ENCODE measurements at regions not wholly inside any gene's neighbourhood (a gene's known extent, or its start where the extent isn't known, plus 50 kb on each side); places are given as distances from the start of the nearest gene placed in this dataset.

- Histone ChIP-seq H2AFZ (ENCODE audit: low read depth, low read length) (no peak overlapping the region), H3K36me3 (replicated peaks; ENCODE audit: low read depth, low read length) (no peaks in the 10 kb centered on the region), H4K20me1 (ENCODE audit: insufficient read depth, low read length) (no peaks in the 10 kb centered on the region), H3K4me1 (ENCODE audit: low read length) (no peaks in the 10 kb centered on the region), H3K27me3 (ENCODE audit: low read depth, low read length) (no peaks in the 10 kb centered on the region), H3K27ac (ENCODE audit: low read length) (no peak overlapping the region), H3K9ac (ENCODE audit: low read length) (no peak overlapping the region), H3K4me3 (ENCODE audit: low read length) (no peak overlapping the region), H3K9me3 (ENCODE audit: insufficient read depth, low read length) (no peaks in the 10 kb centered on the region), H3K4me2 (ENCODE audit: low read length) (no peak overlapping the region), H3K79me2 (ENCODE audit: low read length) (no peaks in the 10 kb centered on the region)
- TF ChIP-seq EZH2phosphoT487 (IDR thresholded peaks at IDR 0.05; ENCODE audit: low read depth) = no peak
- TF ChIP-seq CTCF (IDR thresholded peaks at IDR 0.05; ENCODE audit: low read depth, low read length) = no peak
These were observed 57.2 kb upstream of the FGF10 start for GRCh38 chr5:44446399-44446798.

- Histone ChIP-seq H2AFZ (ENCODE audit: low read depth, low read length) (no peak overlapping the region), H4K20me1 (ENCODE audit: insufficient read depth, low read length) (no peaks in the 10 kb centered on the region), H3K4me1 (ENCODE audit: low read length) (no peaks in the 10 kb centered on the region), H3K4me2 (ENCODE audit: low read length) (no peak overlapping the region), H3K36me3 (replicated peaks; ENCODE audit: low read depth, low read length) (no peaks in the 10 kb centered on the region), H3K9me3 (ENCODE audit: insufficient read depth, low read length) (no peaks in the 10 kb centered on the region), H3K79me2 (ENCODE audit: low read length) (no peaks in the 10 kb centered on the region), H3K27ac (ENCODE audit: low read length) (no peak overlapping the region), H3K9ac (ENCODE audit: low read length) (no peak overlapping the region), H3K4me3 (ENCODE audit: low read length) (no peak overlapping the region), H3K27me3 (ENCODE audit: low read depth, low read length) (no peaks in the 10 kb centered on the region)
- no peak for TF ChIP-seq EZH2phosphoT487 (IDR thresholded peaks at IDR 0.05; ENCODE audit: low read depth)
- TF ChIP-seq CTCF (IDR thresholded peaks at IDR 0.05; ENCODE audit: low read depth, low read length) = no peak
These were observed 54.0 kb upstream of the FGF10 start for GRCh38 chr5:44443172-44443571.

- TF ChIP-seq EZH2phosphoT487 (IDR thresholded peaks at IDR 0.05; ENCODE audit: low read depth) (no peak), CTCF (IDR thresholded peaks at IDR 0.05; ENCODE audit: low read depth, low read length) (no peak)
- Histone ChIP-seq H3K79me2 (ENCODE audit: low read length) (no peaks in the 10 kb centered on the region), H3K27me3 (ENCODE audit: low read depth, low read length) (no peaks in the 10 kb centered on the region), H2AFZ (ENCODE audit: low read depth, low read length) (no peak overlapping the region), H4K20me1 (ENCODE audit: insufficient read depth, low read length) (no peaks in the 10 kb centered on the region), H3K9ac (ENCODE audit: low read length) (no peak overlapping the region), H3K36me3 (replicated peaks; ENCODE audit: low read depth, low read length) (no peaks in the 10 kb centered on the region), H3K9me3 (ENCODE audit: insufficient read depth, low read length) (no peaks in the 10 kb centered on the region), H3K4me3 (ENCODE audit: low read length) (no peak overlapping the region), H3K4me1 (ENCODE audit: low read length) (no peaks in the 10 kb centered on the region), H3K27ac (ENCODE audit: low read length) (no peak overlapping the region), H3K4me2 (ENCODE audit: low read length) (no peak overlapping the region)
These were observed 52.2 kb upstream of the FGF10 start for GRCh38 chr5:44441460-44441859.

- no peaks in the 10 kb centered on the region for H3K4me1 ChIP-seq (ENCODE audit: low read length)
- TF ChIP-seq CTCF (IDR thresholded peaks at IDR 0.05; ENCODE audit: low read depth, low read length) (no peak), EZH2phosphoT487 (IDR thresholded peaks at IDR 0.05; ENCODE audit: low read depth) (no peak)
- no peaks in the 10 kb centered on the region for H4K20me1 ChIP-seq (ENCODE audit: insufficient read depth, low read length)
- H3K4me3 ChIP-seq (ENCODE audit: low read length) = no peak overlapping the region
- H3K4me2 ChIP-seq (ENCODE audit: low read length) = no peak overlapping the region
- H3K27me3 ChIP-seq (ENCODE audit: low read depth, low read length) = no peaks in the 10 kb centered on the region
- no peaks in the 10 kb centered on the region for H3K79me2 ChIP-seq (ENCODE audit: low read length)
- H3K27ac ChIP-seq (ENCODE audit: low read length) = no peak overlapping the region
- H3K9me3 ChIP-seq (ENCODE audit: insufficient read depth, low read length) = no peaks in the 10 kb centered on the region
- no peaks in the 10 kb centered on the region for H3K36me3 ChIP-seq (replicated peaks; ENCODE audit: low read depth, low read length)
- H2AFZ ChIP-seq (ENCODE audit: low read depth, low read length) = no peak overlapping the region
- H3K9ac ChIP-seq (ENCODE audit: low read length) = no peak overlapping the region
These were observed 51.0 kb upstream of the FGF10 start for GRCh38 chr5:44440186-44440585.
